BJ (cell line): ENCODE measurements at regions not wholly inside any gene's neighbourhood (a gene's known extent, or its start where the extent isn't known, plus 50 kb on each side); places are given as distances from the start of the nearest gene placed in this dataset.

ENCODE experiments used
- CTCF ChIA-PET: fragments of 350-600 bp; formaldehyde crosslinking; extraction: SDS; loops from one replicate; lab custom pipeline; 2021; ENCODE audit warnings: antibody characterized with exemption, inconsistent platforms; lab: Yijun Ruan, JAX
- POLR2A ChIA-PET: fragments of 300-600 bp; sonication (Branson Sonifier 250); formaldehyde crosslinking; extraction: SDS; loops from one replicate; lab custom pipeline; 2021; ENCODE audit warnings: antibody characterized with exemption; lab: Charles Lee
- DNase-seq: peaks from one replicate; pipeline ENCODE4 v3.0.0-alpha.2; 2011; ENCODE audit warnings: low read depth
- H3K27me3 ChIP-seq: 2 replicates; pipeline ENCODE4 v1.6.0; 2011; ENCODE audit warnings: low read length; ENCODE audit not compliant: control insufficient read depth, insufficient read depth
- H3K36me3 ChIP-seq: 2 replicates; pipeline ENCODE4 v1.5.1; 2011; ENCODE audit warnings: low read length; ENCODE audit not compliant: control insufficient read depth, insufficient read depth
- H3K4me3 ChIP-seq: 2 replicates; pipeline ENCODE4 v1.5.1; 2011; ENCODE audit warnings: low read depth, mild to moderate bottlenecking, control low read depth, low read length
- TF ChIP-seq, protein P1 (sequence below): IDR thresholded peaks from 2 replicates; pipeline ENCODE4 v1.5.1; 2011; ENCODE audit warnings: low read depth, mild to moderate bottlenecking, control low read depth, inconsistent platforms, low read length, moderate library complexity; ENCODE audit not compliant: insufficient read depth

GRCh38 chr7:25353732-25354131 is 125.4 kb upstream of the NPVF start:
- DNase-seq: no peak
- H3K36me3 ChIP-seq: no peaks in the 10 kb centered on the region
- ChIA-PET POLR2A (no interaction called here), CTCF (no interaction called here)
- no peak overlapping the region for H3K4me3 ChIP-seq
- no peaks in the 10 kb centered on the region for H3K27me3 ChIP-seq
- TF ChIP-seq, protein P1, sequence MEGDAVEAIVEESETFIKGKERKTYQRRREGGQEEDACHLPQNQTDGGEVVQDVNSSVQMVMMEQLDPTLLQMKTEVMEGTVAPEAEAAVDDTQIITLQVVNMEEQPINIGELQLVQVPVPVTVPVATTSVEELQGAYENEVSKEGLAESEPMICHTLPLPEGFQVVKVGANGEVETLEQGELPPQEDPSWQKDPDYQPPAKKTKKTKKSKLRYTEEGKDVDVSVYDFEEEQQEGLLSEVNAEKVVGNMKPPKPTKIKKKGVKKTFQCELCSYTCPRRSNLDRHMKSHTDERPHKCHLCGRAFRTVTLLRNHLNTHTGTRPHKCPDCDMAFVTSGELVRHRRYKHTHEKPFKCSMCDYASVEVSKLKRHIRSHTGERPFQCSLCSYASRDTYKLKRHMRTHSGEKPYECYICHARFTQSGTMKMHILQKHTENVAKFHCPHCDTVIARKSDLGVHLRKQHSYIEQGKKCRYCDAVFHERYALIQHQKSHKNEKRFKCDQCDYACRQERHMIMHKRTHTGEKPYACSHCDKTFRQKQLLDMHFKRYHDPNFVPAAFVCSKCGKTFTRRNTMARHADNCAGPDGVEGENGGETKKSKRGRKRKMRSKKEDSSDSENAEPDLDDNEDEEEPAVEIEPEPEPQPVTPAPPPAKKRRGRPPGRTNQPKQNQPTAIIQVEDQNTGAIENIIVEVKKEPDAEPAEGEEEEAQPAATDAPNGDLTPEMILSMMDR: no peak

GRCh38 chr7:25356534-25357151 is 128.4 kb upstream of the NPVF start:
- TF ChIP-seq, protein P1: no peak
- ChIA-PET POLR2A (no interaction called here), CTCF (no interaction called here)

GRCh38 chr7:25358926-25359325 is 130.6 kb upstream of the NPVF start:
- DNase-seq: no peak
- H3K36me3 ChIP-seq: no peaks in the 10 kb centered on the region
- no peak overlapping the region for H3K4me3 ChIP-seq
- POLR2A ChIA-PET: no interaction called here
- TF ChIP-seq, protein P1: no peak
- H3K27me3 ChIP-seq: no peaks in the 10 kb centered on the region
- CTCF ChIA-PET: no interaction called here

More at GRCh38 chr7:25356534-25357151, 128.4 kb upstream of the NPVF start:
- Histone ChIP-seq H3K4me3 (no peak overlapping the region), H3K27me3 (no peaks in the 10 kb centered on the region), H3K36me3 (no peaks in the 10 kb centered on the region)
- no peak for DNase-seq

DNA sequence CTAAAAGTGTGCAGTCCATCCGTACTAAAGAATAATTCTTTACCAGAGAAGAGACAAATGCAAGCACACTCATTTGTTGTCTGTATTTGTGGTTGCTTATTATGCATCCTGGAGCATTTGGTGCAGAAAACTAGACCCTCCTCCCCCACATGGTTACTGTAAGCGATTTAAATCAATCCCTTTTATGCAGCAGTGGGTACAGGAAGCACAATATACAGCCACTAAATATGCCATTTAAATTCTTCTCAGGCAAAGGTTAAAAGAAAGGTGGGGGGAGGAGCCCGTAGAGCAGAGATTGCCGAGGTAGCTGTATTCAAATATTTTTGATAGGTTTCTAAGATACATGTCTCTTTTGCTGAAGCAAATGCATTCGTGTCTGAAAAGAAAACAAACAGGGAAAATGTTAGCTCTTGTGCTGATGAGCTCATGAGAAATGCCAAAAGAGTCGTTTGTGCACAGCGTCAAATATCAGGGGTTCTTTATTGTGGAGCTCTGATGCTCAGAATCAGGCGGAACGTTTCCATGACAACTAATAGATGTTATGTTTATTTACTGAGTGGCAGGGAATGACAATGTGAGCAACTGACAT is 131.3 kb upstream of the NPVF start:
- TF ChIP-seq, protein P1: no peak
- ChIA-PET POLR2A (interaction anchor here (0.7 kb wide), 1 partner anchor 44 kb away, joined by 4 read pairs; no protein-coding TSS in a partner anchor), CTCF (interaction anchor here (0.6 to 1.6 kb wide), 2 partner anchors 12 to 854 kb away, joined by 3 read pairs; no protein-coding TSS in a partner anchor)
- H3K4me3 ChIP-seq: no peak overlapping the region
- H3K36me3 ChIP-seq: no peaks in the 10 kb centered on the region
- DNase-seq: no peak
- no peaks in the 10 kb centered on the region for H3K27me3 ChIP-seq

GRCh38 chr7:25360451-25360850 is 132.2 kb upstream of the NPVF start:
- no peak for DNase-seq
- Histone ChIP-seq H3K4me3 (no peak overlapping the region), H3K27me3 (no peaks in the 10 kb centered on the region), H3K36me3 (no peaks in the 10 kb centered on the region)
- TF ChIP-seq, protein P1: no peak
- ChIA-PET POLR2A (interaction anchor here (0.7 kb wide), 1 partner anchor 43 kb away, joined by 4 read pairs; no protein-coding TSS in a partner anchor), CTCF (interaction anchor here (1.6 kb wide), 1 partner anchor 11 kb away, joined by 3 read pairs; no protein-coding TSS in a partner anchor)
